ENCODE measurements at regions not wholly inside any gene's neighbourhood (a gene's known extent, or its start where the extent isn't known, plus 50 kb on each side); places are given as distances from the start of the nearest gene placed in this dataset.

- H3K9me3 Mint-ChIP-seq, result peaks cover 4% of the 10 kb centered on the region
- Histone ChIP-seq H3K9me3 (ENCODE audit: control insufficient read depth, low read length) (peaks cover 4% of the 10 kb centered on the region), H3K4me3 (ENCODE audit: low read length) (no peak overlapping the region), H3K36me3 (ENCODE audit: control insufficient read depth, insufficient read depth, low read length) (no peaks in the 10 kb centered on the region), H3K27me3 (ENCODE audit: control insufficient read depth, insufficient read depth, low read length, poor library complexity, severe bottlenecking) (no peaks in the 10 kb centered on the region), H3K4me1 (ENCODE audit: control insufficient read depth, insufficient read depth, low read length) (peaks cover 6% of the 10 kb centered on the region), H3K9ac (ENCODE audit: extremely low read depth, low read length, poor library complexity, severe bottlenecking) (no peak overlapping the region), H3K27ac (ENCODE audit: low read depth, low read length) (no peak overlapping the region)
- H3K36me3 Mint-ChIP-seq (ENCODE audit: low read depth), result peaks cover 3% of the 10 kb centered on the region
- no peak overlapping the region for H3K4me3 Mint-ChIP-seq
- no peak for TF ChIP-seq CTCF (conservative IDR thresholded peaks at IDR 0.05)
- H3K27me3 Mint-ChIP-seq (ENCODE audit: insufficient read depth), result no peaks in the 10 kb centered on the region
- peaks cover 13% of the 10 kb centered on the region for H3K4me1 Mint-ChIP-seq
- H3K27ac Mint-ChIP-seq, result no peak overlapping the region
- DNase-seq, result no peak
These were observed 611.8 kb upstream of the FANCL start for GRCh38 chr2:58852905-58853304.

- no peaks in the 10 kb centered on the region for H3K27me3 Mint-ChIP-seq (ENCODE audit: insufficient read depth)
- Histone ChIP-seq H3K4me1 (ENCODE audit: control insufficient read depth, insufficient read depth, low read length) (peaks cover 7% of the 10 kb centered on the region), H3K27ac (ENCODE audit: low read depth, low read length) (no peak overlapping the region), H3K9me3 (ENCODE audit: control insufficient read depth, low read length) (no peaks in the 10 kb centered on the region), H3K9ac (ENCODE audit: extremely low read depth, low read length, poor library complexity, severe bottlenecking) (no peak overlapping the region), H3K36me3 (ENCODE audit: control insufficient read depth, insufficient read depth, low read length) (no peaks in the 10 kb centered on the region), H3K4me3 (ENCODE audit: low read length) (no peak overlapping the region), H3K27me3 (ENCODE audit: control insufficient read depth, insufficient read depth, low read length, poor library complexity, severe bottlenecking) (no peaks in the 10 kb centered on the region)
- peaks cover 20% of the 10 kb centered on the region for H3K4me1 Mint-ChIP-seq
- no peak for DNase-seq
- H3K9me3 Mint-ChIP-seq, result peaks cover 4% of the 10 kb centered on the region
- TF ChIP-seq CTCF (conservative IDR thresholded peaks at IDR 0.05), result no peak
- no peak overlapping the region for H3K27ac Mint-ChIP-seq
- H3K36me3 Mint-ChIP-seq (ENCODE audit: low read depth), result peaks cover 3% of the 10 kb centered on the region
- no peak overlapping the region for H3K4me3 Mint-ChIP-seq
- 84 to 86% methylated on average over 4 to 5 of the region's 5 CpGs for WGBS, 2 experiments (ENCODE audit: insufficient coverage in 1 of 2, insufficient read length in 1 of 2)
These were observed 611.1 kb upstream of the FANCL start for GRCh38 chr2:58852243-58852642.

- Histone ChIP-seq H3K27ac (ENCODE audit: low read depth, low read length) (no peak overlapping the region), H3K36me3 (ENCODE audit: control insufficient read depth, insufficient read depth, low read length) (no peaks in the 10 kb centered on the region), H3K4me3 (ENCODE audit: low read length) (no peak overlapping the region), H3K9me3 (ENCODE audit: control insufficient read depth, low read length) (no peaks in the 10 kb centered on the region), H3K27me3 (ENCODE audit: control insufficient read depth, insufficient read depth, low read length, poor library complexity, severe bottlenecking) (no peaks in the 10 kb centered on the region), H3K4me1 (ENCODE audit: control insufficient read depth, insufficient read depth, low read length) (peaks cover 11% of the 10 kb centered on the region), H3K9ac (ENCODE audit: extremely low read depth, low read length, poor library complexity, severe bottlenecking) (no peak overlapping the region)
- no peak for DNase-seq
- no peak overlapping the region for H3K27ac Mint-ChIP-seq
- peaks cover 1% of the 10 kb centered on the region for H3K9me3 Mint-ChIP-seq
- H3K36me3 Mint-ChIP-seq (ENCODE audit: low read depth), result no peaks in the 10 kb centered on the region
- TF ChIP-seq CTCF (conservative IDR thresholded peaks at IDR 0.05), result no peak
- H3K4me1 Mint-ChIP-seq, result peaks cover 26% of the 10 kb centered on the region
- H3K27me3 Mint-ChIP-seq (ENCODE audit: insufficient read depth), result no peaks in the 10 kb centered on the region
- 93% methylated on average over 2 of the region's 2 CpGs; no CpG with 5 or more reads in 1 of the 2 experiments for WGBS, 2 experiments (ENCODE audit: insufficient coverage in 1 of 2, insufficient read length in 1 of 2)
- H3K4me3 Mint-ChIP-seq, result no peak overlapping the region
These were observed 610.5 kb upstream of the FANCL start for GRCh38 chr2:58851598-58851997.

Measured in endodermal cell (in vitro differentiated cells).